AG04450 (cell line): ENCODE measurements at regions not wholly inside any gene's neighbourhood (a gene's known extent, or its start where the extent isn't known, plus 50 kb on each side); places are given as distances from the start of the nearest gene placed in this dataset.
A peak's percentile ranks its signal among the peaks of the same experiment; 100 is the strongest.

Source experiments
- CTCF ChIA-PET: fragments of 300-600, 350-600 bp; formaldehyde crosslinking; extraction: SDS; loops from one replicate; lab custom pipeline; 2022; ENCODE audit warnings: antibody characterized with exemption, inconsistent platforms; lab: Charles Lee
- POLR2A ChIA-PET: fragments of 350-600 bp; formaldehyde crosslinking; extraction: SDS; loops from one replicate; lab custom pipeline; 2021; ENCODE audit warnings: antibody characterized with exemption, inconsistent platforms; lab: Yijun Ruan, JAX
- DNase-seq: peaks from one replicate; pipeline ENCODE4 v3.0.0-alpha.2; 2011; ENCODE audit warnings: low read depth, low spot score
- H3K27ac ChIP-seq: one replicate; pipeline ENCODE4 v1.5.1; 2012; ENCODE audit warnings: low read depth, low read length, control low read depth
- H3K27me3 ChIP-seq: one replicate; pipeline ENCODE4 v1.6.0; 2012; ENCODE audit warnings: low read length; ENCODE audit not compliant: control insufficient read depth, insufficient read depth
- H3K4me3 ChIP-seq: 2 replicates; pipeline ENCODE4 v1.5.1; 2011; ENCODE audit warnings: mild to moderate bottlenecking, low read depth, low read length, control low read depth
- H3K9me3 ChIP-seq: 2 replicates; pipeline ENCODE4 v1.5.1; 2012; ENCODE audit warnings: low read length; ENCODE audit not compliant: control insufficient read depth, insufficient read depth
- CTCF ChIP-seq: IDR thresholded peaks from 2 replicates; pipeline ENCODE4 v1.5.1; 2011; ENCODE audit warnings: low read depth, low read length, control low read depth, inconsistent platforms

GRCh38 chr6:26218824-26219223 is 131.6 kb downstream of the HFE start:
- no peak overlapping the region for H3K27ac ChIP-seq
- no peak overlapping the region for H3K4me3 ChIP-seq
- no peaks in the 10 kb centered on the region for H3K9me3 ChIP-seq
- ChIA-PET POLR2A (interaction anchor here (0.6 to 5.3 kb wide), 2 partner anchors 21 to 115 kb away, joined by 4 to 183 read pairs; a partner anchor contains a TSS), CTCF (interaction anchor here (0.6 kb wide), 2 partner anchors 19 to 377 kb away, joined by 3 read pairs; no protein-coding TSS in a partner anchor)
- H3K27me3 ChIP-seq: no peaks in the 10 kb centered on the region
- DNase-seq: no peak
- TF ChIP-seq CTCF: no peak

- Histone ChIP-seq H3K9me3 (peaks cover 4% of the 10 kb centered on the region; the same call in 1 of the 2 replicates), H3K4me3 (no peak overlapping the region), H3K27me3 (no peaks in the 10 kb centered on the region), H3K27ac (no peak overlapping the region)
- CTCF ChIA-PET: interaction anchor here (1.1 kb wide), 1 partner anchor 375 kb away, joined by 3 read pairs; no protein-coding TSS in a partner anchor
- no peak for DNase-seq
- POLR2A ChIA-PET: no interaction called here
- no peak for TF ChIP-seq CTCF
These were observed 133.1 kb downstream of the HFE start for GRCh38 chr6:26220145-26220970.

GRCh38 chr6:26221186-26221585 is 134.0 kb downstream of the HFE start:
- CTCF ChIA-PET: no interaction called here
- no peak for TF ChIP-seq CTCF
- no peak overlapping the region for H3K27ac ChIP-seq
- POLR2A ChIA-PET: no interaction called here
- H3K4me3 ChIP-seq: no peak overlapping the region
- no peak for DNase-seq
- H3K27me3 ChIP-seq: no peaks in the 10 kb centered on the region
- H3K9me3 ChIP-seq: peaks cover 4% of the 10 kb centered on the region; the same call in 1 of the 2 replicates

GRCh38 chr6:26222571-26222970 is 135.3 kb downstream of the HFE start:
- no peak for TF ChIP-seq CTCF
- peaks cover 4% of the 10 kb centered on the region; the same call in 1 of the 2 replicates for H3K9me3 ChIP-seq
- no peak overlapping the region for H3K4me3 ChIP-seq
- H3K27me3 ChIP-seq: no peaks in the 10 kb centered on the region
- peak overlapping the region; percentile 12 for H3K27ac ChIP-seq
- CTCF ChIA-PET: interaction anchor here (0.7 to 2.7 kb wide), 3 partner anchors 38 to 51 kb away, joined by 3 to 10 read pairs (median 4); no protein-coding TSS in a partner anchor
- DNase-seq: no peak
- POLR2A ChIA-PET: interaction anchor here (1.6 to 3.7 kb wide), 3 partner anchors 12 to 50 kb away, joined by 10 to 40 read pairs (median 10); a partner anchor contains a TSS

GRCh38 chr6:26223228-26223627 is 136.0 kb downstream of the HFE start:
- no peak for DNase-seq
- Histone ChIP-seq H3K27ac (peak overlapping the region; percentile 87), H3K27me3 (no peaks in the 10 kb centered on the region), H3K4me3 (peak overlapping the region; percentile 67), H3K9me3 (peaks cover 4% of the 10 kb centered on the region; the same call in 1 of the 2 replicates)
- POLR2A ChIA-PET: interaction anchor here (1.2 to 3.7 kb wide), 7 partner anchors 8 to 49 kb away, joined by 3 to 40 read pairs (median 10); a partner anchor contains a TSS
- no peak for TF ChIP-seq CTCF
- CTCF ChIA-PET: interaction anchor here (0.7 to 2.7 kb wide), 3 partner anchors 37 to 372 kb away, joined by 3 to 10 read pairs (median 4); no protein-coding TSS in a partner anchor
